DND-41 (cell line): ENCODE measurements at regions not wholly inside any gene's neighbourhood (a gene's known extent, or its start where the extent isn't known, plus 50 kb on each side); places are given as distances from the start of the nearest gene placed in this dataset.

Experiments
- ATAC-seq: fragments of 200-7000 bp; cut with Tn5 transposase; 3 replicates; pipeline ENCODE4 v1.9.1; 2021; ENCODE audit warnings: low read depth; ENCODE audit not compliant: insufficient read depth
- DNase-seq: peaks from one replicate; pipeline ENCODE4 v3.0.0-alpha.2; 2020
- H2AFZ ChIP-seq: 2 replicates; pipeline ENCODE4 v1.6.0; 2012; ENCODE audit warnings: low read depth, low read length
- H3K27ac ChIP-seq: 2 replicates; pipeline ENCODE4 v1.5.1; 2012; ENCODE audit warnings: low read length, inconsistent platforms
- H3K27me3 ChIP-seq: fragments of 200-600 bp; sonication (generic); 2 replicates; pipeline ENCODE4 v1.6.0; 2012; ENCODE audit warnings: low read length, mild to moderate bottlenecking, inconsistent platforms; ENCODE audit not compliant: insufficient read depth, poor library complexity
- H3K36me3 ChIP-seq: 2 replicates; pipeline ENCODE4 v1.5.1; 2012; ENCODE audit warnings: low read length, inconsistent platforms; ENCODE audit not compliant: insufficient read depth
- H3K4me1 ChIP-seq: 2 replicates; pipeline ENCODE4 v1.5.1; 2012; ENCODE audit warnings: mild to moderate bottlenecking, low read length; ENCODE audit not compliant: insufficient read depth
- H3K4me2 ChIP-seq: 2 replicates; pipeline ENCODE4 v1.6.0; 2012; ENCODE audit warnings: mild to moderate bottlenecking, moderate library complexity, low read length, inconsistent platforms; ENCODE audit not compliant: insufficient read depth
- H3K4me3 ChIP-seq, 2 experiments: fragments of 200-600 bp in 1 of 2; shearing (Covaris generic) in 1 of 2; 2 replicates each; pipeline ENCODE4 v1.5.1; 2012 to 2016; ENCODE audit warnings: inconsistent platforms in 2 of 2, low read length in 2 of 2, mild to moderate bottlenecking in 2 of 2, low read depth in 1 of 2, moderate library complexity in 1 of 2
- H3K79me2 ChIP-seq: 2 replicates; pipeline ENCODE4 v1.6.0; 2012; ENCODE audit warnings: low read length, inconsistent platforms; ENCODE audit not compliant: insufficient read depth
- H3K9ac ChIP-seq: 2 replicates; pipeline ENCODE4 v1.6.0; 2012; ENCODE audit warnings: low read depth, mild to moderate bottlenecking, inconsistent platforms, low read length, moderate library complexity
- H3K9me3 ChIP-seq: 2 replicates; pipeline ENCODE4 v1.5.1; 2012; ENCODE audit warnings: low read length, moderate library complexity, mild to moderate bottlenecking, inconsistent platforms; ENCODE audit not compliant: insufficient read depth, severe bottlenecking
- H4K20me1 ChIP-seq: 2 replicates; pipeline ENCODE4 v1.6.0; 2012; ENCODE audit warnings: low read length; ENCODE audit not compliant: insufficient read depth
- CTCF ChIP-seq: IDR thresholded peaks from 2 replicates; pipeline ENCODE4 v1.5.1; 2012; ENCODE audit warnings: borderline replicate concordance, low read length, moderate library complexity, mild to moderate bottlenecking; ENCODE audit not compliant: poor library complexity, severe bottlenecking; ENCODE audit errors: extremely low read depth
- EZH2 ChIP-seq: IDR thresholded peaks from 3 replicates; pipeline ENCODE4 v1.6.1; 2012; ENCODE audit warnings: borderline replicate concordance, low read depth, mild to moderate bottlenecking, moderate library complexity, low read length, inconsistent platforms; ENCODE audit not compliant: severe bottlenecking

GRCh38 chr12:38056701-38057689 is 259.6 kb upstream of the ALG10B start:
- H4K20me1 ChIP-seq: no peaks in the 10 kb centered on the region
- no peak overlapping the region for H3K27ac ChIP-seq
- H3K79me2 ChIP-seq: no peaks in the 10 kb centered on the region
- no peak overlapping the region for H2AFZ ChIP-seq
- H3K4me3 ChIP-seq: no peak overlapping the region
- H3K36me3 ChIP-seq: no peaks in the 10 kb centered on the region
- H3K27me3 ChIP-seq: no peaks in the 10 kb centered on the region
- DNase-seq (no peak), ATAC-seq (no peak)
- peaks cover 18% of the 10 kb centered on the region for H3K9me3 ChIP-seq
- H3K9ac ChIP-seq: no peak overlapping the region
- TF ChIP-seq CTCF (no peak), EZH2 (no peak)
- H3K4me2 ChIP-seq: no peak overlapping the region
- H3K4me1 ChIP-seq: no peaks in the 10 kb centered on the region

DNA sequence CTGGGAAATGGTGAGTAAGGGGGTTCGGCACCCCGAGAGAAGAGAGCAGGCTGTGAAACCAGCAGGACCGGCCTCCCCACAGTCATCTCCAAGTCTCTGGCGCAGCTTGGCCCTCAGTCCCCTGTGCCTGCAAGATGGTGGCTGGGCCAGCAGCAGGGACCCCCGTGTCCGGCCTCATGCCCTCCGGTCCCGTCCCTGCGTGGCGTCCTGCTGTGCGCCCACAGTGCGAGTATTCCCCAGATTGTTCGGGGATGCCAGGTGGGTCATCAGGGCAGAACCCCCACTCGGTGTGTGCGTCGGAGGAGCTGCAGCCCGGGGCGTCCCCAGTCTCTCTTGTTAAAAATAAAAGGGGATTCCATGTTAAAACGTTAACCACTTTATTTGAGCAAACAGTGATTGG is 216.9 kb upstream of the ALG10B start:
- TF ChIP-seq CTCF: no peak
- TF ChIP-seq EZH2: no peak
- ATAC-seq (no peak), DNase-seq (no peak)
- H3K9ac ChIP-seq: no peak overlapping the region
- H2AFZ ChIP-seq: no peak overlapping the region
- no peaks in the 10 kb centered on the region for H3K4me1 ChIP-seq
- no peak overlapping the region for H3K4me2 ChIP-seq
- no peaks in the 10 kb centered on the region for H3K36me3 ChIP-seq
- H3K27me3 ChIP-seq: no peaks in the 10 kb centered on the region
- no peak overlapping the region for H3K4me3 ChIP-seq
- H3K79me2 ChIP-seq: no peaks in the 10 kb centered on the region
- H4K20me1 ChIP-seq: no peaks in the 10 kb centered on the region
- no peak overlapping the region for H3K27ac ChIP-seq
- H3K9me3 ChIP-seq: no peaks in the 10 kb centered on the region

- Histone ChIP-seq H3K27ac (no peak overlapping the region), H3K27me3 (no peaks in the 10 kb centered on the region), H2AFZ (no peak overlapping the region), H3K4me2 (no peak overlapping the region), H3K9me3 (no peaks in the 10 kb centered on the region), H3K36me3 (no peaks in the 10 kb centered on the region), H4K20me1 (no peaks in the 10 kb centered on the region), H3K79me2 (no peaks in the 10 kb centered on the region), H3K4me1 (no peaks in the 10 kb centered on the region), H3K4me3 (no peak overlapping the region), H3K9ac (no peak overlapping the region)
- DNase-seq (no peak), ATAC-seq (no peak)
- TF ChIP-seq CTCF (no peak), EZH2 (no peak)
Observed at GRCh38 chr12:38101753-38102152, 214.8 kb upstream of the ALG10B start.
